ENCODE measurements at regions not wholly inside any gene's neighbourhood (a gene's known extent, or its start where the extent isn't known, plus 50 kb on each side); places are given as distances from the start of the nearest gene placed in this dataset.

GRCh38 chr6:56840467-56841380 lies 114.2 kb upstream of the BEND6 start:
- TF ChIP-seq, protein P1, sequence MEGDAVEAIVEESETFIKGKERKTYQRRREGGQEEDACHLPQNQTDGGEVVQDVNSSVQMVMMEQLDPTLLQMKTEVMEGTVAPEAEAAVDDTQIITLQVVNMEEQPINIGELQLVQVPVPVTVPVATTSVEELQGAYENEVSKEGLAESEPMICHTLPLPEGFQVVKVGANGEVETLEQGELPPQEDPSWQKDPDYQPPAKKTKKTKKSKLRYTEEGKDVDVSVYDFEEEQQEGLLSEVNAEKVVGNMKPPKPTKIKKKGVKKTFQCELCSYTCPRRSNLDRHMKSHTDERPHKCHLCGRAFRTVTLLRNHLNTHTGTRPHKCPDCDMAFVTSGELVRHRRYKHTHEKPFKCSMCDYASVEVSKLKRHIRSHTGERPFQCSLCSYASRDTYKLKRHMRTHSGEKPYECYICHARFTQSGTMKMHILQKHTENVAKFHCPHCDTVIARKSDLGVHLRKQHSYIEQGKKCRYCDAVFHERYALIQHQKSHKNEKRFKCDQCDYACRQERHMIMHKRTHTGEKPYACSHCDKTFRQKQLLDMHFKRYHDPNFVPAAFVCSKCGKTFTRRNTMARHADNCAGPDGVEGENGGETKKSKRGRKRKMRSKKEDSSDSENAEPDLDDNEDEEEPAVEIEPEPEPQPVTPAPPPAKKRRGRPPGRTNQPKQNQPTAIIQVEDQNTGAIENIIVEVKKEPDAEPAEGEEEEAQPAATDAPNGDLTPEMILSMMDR (IDR thresholded peaks at IDR 0.05 in 2 of 3, conservative IDR thresholded peaks at IDR 0.05 in 1 of 3; ENCODE audit: borderline replicate concordance in 1 of 3, insufficient read depth in 1 of 3, low read depth in 2 of 3, low read length in 2 of 3), result no peak
- TF ChIP-seq POLR2A (IDR thresholded peaks at IDR 0.05; ENCODE audit: borderline replicate concordance, extremely low read depth, insufficient read depth, insufficient read length) (no peak), POLR2AphosphoS5 (IDR thresholded peaks at IDR 0.05; ENCODE audit: low read depth, low read length) (no peak), JUND (IDR thresholded peaks at IDR 0.05) (peak; percentile 33; the same call in 1 of the 2 replicates), RAD21 (IDR thresholded peaks at IDR 0.05; ENCODE audit: low read depth) (no peak), EZH2 (IDR thresholded peaks at IDR 0.05) (no peak), ATF3 (IDR thresholded peaks at IDR 0.05) (0 out of 2 replicates have a peak, but pooled peaks have one; percentile 19), EGR1 (IDR thresholded peaks at IDR 0.05; ENCODE audit: low read depth) (no peak), YY1 (IDR thresholded peaks at IDR 0.05; ENCODE audit: extremely low read depth, insufficient replicate concordance, low read depth, low read length) (no peak), SIN3A (IDR thresholded peaks at IDR 0.05; ENCODE audit: low read depth) (no peak)
